Activated T-cell treated with anti-CD3 and anti-CD28 coated beads, Interleukin-2, amount 50 U/mL, for 72 hours (primary cell): ENCODE measurements at regions not wholly inside any gene's neighbourhood (a gene's known extent, or its start where the extent isn't known, plus 50 kb on each side); places are given as distances from the start of the nearest gene placed in this dataset.
"Not testable (repeated sequence)": the region's sequence is repeated elsewhere in the genome, so short reads cannot be mapped to it uniquely, and the experiment has no call there.

Experiments
- ATAC-seq, 2 donors: fragments of 150-1000 bp; cut with Tn5 transposase; replicated peaks in 1 of 2; 2 replicates each; pipeline ENCODE4 v1.10.0; 2021; ENCODE audit warnings: moderate library complexity in 2 of 2, mild to moderate bottlenecking in 1 of 2
- DNase-seq, 2 donors: peaks; one replicate each; pipeline ENCODE4 v3.0.0; 2021 to 2022; ENCODE audit warnings: mixed read lengths in 1 of 2
- H3K27ac Mint-ChIP-seq: one replicate; pipeline ENCODE4 v1.8.0; 2022; ENCODE audit warnings: mild to moderate bottlenecking, moderate library complexity, mixed read lengths
- H3K27me3 Mint-ChIP-seq: one replicate; pipeline ENCODE4 v1.8.0; 2022; ENCODE audit warnings: low read depth, mixed read lengths
- H3K36me3 Mint-ChIP-seq, 2 donors: one replicate each; pipeline ENCODE4 v1.8.0; 2022; ENCODE audit warnings: mixed read lengths in 2 of 2, mild to moderate bottlenecking in 1 of 2; ENCODE audit not compliant: insufficient read depth in 2 of 2
- H3K4me1 Mint-ChIP-seq: one replicate; pipeline ENCODE4 v1.8.0; 2022; ENCODE audit warnings: low read depth, mixed read lengths
- H3K4me3 Mint-ChIP-seq, 2 donors: one replicate each; pipeline ENCODE4 v1.8.0; 2022; ENCODE audit warnings: mild to moderate bottlenecking in 2 of 2, mixed read lengths in 2 of 2, moderate library complexity in 2 of 2
- H3K9me3 Mint-ChIP-seq, 2 donors: one replicate each; pipeline ENCODE4 v1.8.0; 2022; ENCODE audit warnings: mixed read lengths in 2 of 2

DNA sequence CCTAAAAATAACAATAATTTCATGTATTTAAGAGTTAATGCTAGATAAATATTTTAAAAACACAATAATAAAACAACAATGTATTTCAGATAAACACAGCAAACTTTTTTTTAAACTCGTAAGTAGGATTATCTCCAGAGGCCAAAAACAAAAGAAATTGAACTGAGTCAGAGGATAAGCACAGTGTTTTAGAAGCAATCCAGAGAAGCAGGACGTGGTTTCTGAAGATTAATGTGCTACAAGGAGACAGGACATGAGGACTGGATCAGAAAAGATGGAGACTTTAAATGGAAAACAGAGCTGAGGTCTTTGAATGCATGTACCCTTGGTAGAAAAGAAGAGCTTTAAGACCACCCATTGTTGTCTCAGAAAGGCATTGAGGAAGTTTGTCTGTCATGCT lies 491.2 kb upstream of the TLE4 start:
- Mint-ChIP-seq H3K9me3 (peaks cover 2 to 7% of the 10 kb centered on the region in 2 donors), H3K4me1 (no peaks in the 10 kb centered on the region), H3K36me3 (no peaks in the 10 kb centered on the region), H3K27ac (no peak overlapping the region), H3K27me3 (no peaks in the 10 kb centered on the region), H3K4me3 (no peak overlapping the region)
- ATAC-seq: no peak
- no peak for DNase-seq

DNA sequence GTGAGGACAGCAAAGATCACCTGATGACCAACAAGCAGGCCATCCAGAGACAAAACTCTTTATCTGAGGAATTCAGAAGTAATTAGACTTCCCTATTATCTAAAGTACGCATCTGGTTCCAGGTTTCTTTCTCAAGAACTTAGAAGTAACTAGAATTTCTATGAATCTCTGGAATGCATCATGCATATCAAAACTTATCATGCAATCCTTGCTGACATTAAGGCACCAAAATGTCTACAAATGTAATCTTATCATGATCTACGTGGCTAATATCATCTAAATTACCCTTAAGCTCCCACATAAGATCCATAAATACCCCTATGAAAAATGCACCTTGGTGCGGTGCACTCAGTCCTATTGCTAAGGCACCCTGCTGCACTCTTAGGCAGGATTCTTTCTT lies 488.1 kb upstream of the TLE4 start:
- H3K4me3 Mint-ChIP-seq: no peak overlapping the region
- no peaks in the 10 kb centered on the region for H3K4me1 Mint-ChIP-seq
- DNase-seq: no peak
- no peak overlapping the region for H3K27ac Mint-ChIP-seq
- H3K27me3 Mint-ChIP-seq: no peaks in the 10 kb centered on the region
- ATAC-seq: no peak
- no peaks in the 10 kb centered on the region for H3K36me3 Mint-ChIP-seq
- H3K9me3 Mint-ChIP-seq: peaks cover 4 to 5% of the 10 kb centered on the region in 2 donors

DNA sequence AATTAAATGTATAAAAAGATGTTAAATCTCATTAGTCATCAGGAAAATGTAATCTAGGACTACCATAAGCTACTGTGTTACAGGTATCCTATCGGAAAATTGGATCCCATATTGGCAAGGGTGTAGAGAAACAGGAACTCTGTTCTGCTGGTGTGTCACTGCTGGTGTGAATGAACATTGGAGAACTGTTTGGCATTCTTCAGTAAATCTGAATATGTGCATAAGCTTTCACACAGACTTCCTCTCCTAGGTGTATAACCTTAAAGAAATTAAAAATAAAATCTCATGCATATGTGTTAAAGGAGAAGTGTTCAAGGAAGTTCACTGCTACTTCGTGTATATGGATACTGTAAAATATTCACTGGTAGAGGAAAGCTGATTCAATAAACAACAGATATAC lies 484.6 kb upstream of the TLE4 start:
- peaks cover 0 to 2% of the 10 kb centered on the region in 2 donors for H3K36me3 Mint-ChIP-seq
- ATAC-seq (no peak), DNase-seq (no peak)
- peaks cover 7 to 10% of the 10 kb centered on the region in 2 donors for H3K9me3 Mint-ChIP-seq
- no peak overlapping the region for H3K4me3 Mint-ChIP-seq
- H3K4me1 Mint-ChIP-seq: no peaks in the 10 kb centered on the region
- H3K27me3 Mint-ChIP-seq: no peaks in the 10 kb centered on the region
- H3K27ac Mint-ChIP-seq: no peak overlapping the region

DNA sequence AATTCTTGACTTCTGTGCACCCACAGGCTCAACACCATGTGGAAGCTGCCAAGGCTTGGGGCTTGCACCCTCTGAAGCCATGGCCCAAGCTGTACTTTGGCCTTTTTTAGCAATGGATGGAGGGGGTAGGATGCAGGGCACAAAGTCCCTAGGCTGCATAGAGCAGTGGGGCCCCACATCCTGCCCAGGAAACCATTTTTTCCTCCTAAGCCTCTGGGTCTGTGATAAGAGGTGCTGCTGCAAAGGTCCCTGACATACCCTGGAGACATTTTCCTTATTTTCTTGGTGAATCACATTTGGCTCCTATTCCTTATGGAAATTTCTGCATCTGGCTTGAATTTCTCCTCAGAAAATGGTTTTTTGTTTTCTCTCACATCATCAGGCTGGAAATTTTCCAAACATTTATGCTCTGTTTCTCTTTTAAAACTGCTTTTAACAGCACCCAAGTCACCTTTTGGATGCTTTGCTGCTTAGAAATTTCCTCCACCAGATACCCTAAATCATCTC lies 482.7 kb upstream of the TLE4 start:
- H3K9me3 Mint-ChIP-seq: peaks cover 8 to 10% of the 10 kb centered on the region in 2 donors
- no peak overlapping the region for H3K27ac Mint-ChIP-seq
- DNase-seq (no peak), ATAC-seq (no peak)
- H3K36me3 Mint-ChIP-seq: peaks cover 0 to 2% of the 10 kb centered on the region in 2 donors
- H3K27me3 Mint-ChIP-seq: no peaks in the 10 kb centered on the region
- H3K4me1 Mint-ChIP-seq: no peaks in the 10 kb centered on the region
- no peak overlapping the region for H3K4me3 Mint-ChIP-seq

DNA sequence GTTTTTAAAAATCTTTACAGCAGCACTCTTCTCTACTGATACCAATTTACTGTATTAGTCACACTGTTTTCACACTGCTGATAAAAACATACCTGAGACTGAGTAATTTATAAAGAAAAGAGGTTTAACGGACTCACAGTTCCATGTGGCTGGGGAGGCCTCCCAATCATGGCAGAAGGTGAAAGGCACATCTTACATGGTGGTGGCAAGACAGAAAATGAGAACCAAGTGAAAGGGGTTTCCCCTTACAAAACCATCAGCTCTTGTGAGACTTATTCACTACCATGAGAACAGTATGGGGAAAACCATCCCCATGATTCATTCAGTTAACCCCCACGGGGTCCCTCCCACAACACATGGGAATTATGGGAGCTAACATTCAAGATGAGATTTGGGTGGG lies 481.9 kb upstream of the TLE4 start:
- ATAC-seq: not testable (repeated sequence)

DNA sequence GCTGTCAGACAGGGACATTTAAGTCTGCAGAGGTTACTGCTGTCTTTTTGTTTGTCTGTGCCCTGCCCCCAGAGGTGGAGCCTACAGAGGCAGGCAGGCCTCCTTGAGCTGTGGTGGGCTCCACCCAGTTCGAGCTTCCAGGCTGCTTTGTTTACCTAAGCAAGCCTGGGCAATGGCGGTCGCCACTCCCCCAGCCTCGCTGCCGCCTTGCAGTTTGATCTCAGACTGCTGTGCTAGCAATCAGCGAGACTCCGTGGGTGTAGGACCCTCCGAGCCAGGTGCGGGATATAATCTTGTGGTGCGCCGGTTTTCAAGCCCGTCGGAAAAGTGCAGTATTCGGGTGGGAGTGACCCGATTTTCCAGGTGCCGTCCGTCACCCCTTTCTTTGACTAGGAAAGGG lies 468.5 kb upstream of the TLE4 start:
- not testable (repeated sequence) for H3K4me1 Mint-ChIP-seq, DNase-seq

More for the DNA sequence above, 481.9 kb upstream of the TLE4 start:
- H3K4me3 Mint-ChIP-seq, H3K4me1 Mint-ChIP-seq, H3K27ac Mint-ChIP-seq, H3K9me3 Mint-ChIP-seq, H3K27me3 Mint-ChIP-seq, DNase-seq, H3K36me3 Mint-ChIP-seq: not testable (repeated sequence)

DNA sequence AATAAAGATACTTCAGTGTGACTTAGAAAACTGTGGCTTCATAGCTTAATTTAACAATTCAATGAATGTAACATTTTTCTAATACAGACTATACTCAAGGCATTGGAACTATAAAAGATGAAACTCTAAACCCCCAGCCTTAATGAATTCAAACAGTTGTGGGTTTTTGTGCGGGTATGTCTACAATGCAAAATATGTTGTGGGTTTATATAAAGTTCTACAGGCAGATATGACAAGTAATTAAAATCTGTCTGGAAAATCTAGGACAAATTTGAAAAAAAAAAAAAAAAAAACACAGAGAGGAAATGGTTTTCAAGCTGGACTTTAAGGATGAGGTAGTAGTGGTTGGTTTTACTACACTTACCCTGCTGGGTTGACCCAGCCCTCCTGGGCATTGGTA lies 467.5 kb upstream of the TLE4 start:
- Mint-ChIP-seq H3K4me1 (no peaks in the 10 kb centered on the region), H3K36me3 (peaks cover 0 to 5% of the 10 kb centered on the region in 2 donors), H3K27ac (no peak overlapping the region), H3K27me3 (no peaks in the 10 kb centered on the region), H3K9me3 (peaks cover 4 to 5% of the 10 kb centered on the region in 2 donors), H3K4me3 (no peak overlapping the region)
- no peak for ATAC-seq
- no peak for DNase-seq

More for the DNA sequence above, 468.5 kb upstream of the TLE4 start:
- not testable (repeated sequence) for ATAC-seq, H3K36me3 Mint-ChIP-seq, H3K27me3 Mint-ChIP-seq, H3K4me3 Mint-ChIP-seq, H3K9me3 Mint-ChIP-seq, H3K27ac Mint-ChIP-seq

DNA sequence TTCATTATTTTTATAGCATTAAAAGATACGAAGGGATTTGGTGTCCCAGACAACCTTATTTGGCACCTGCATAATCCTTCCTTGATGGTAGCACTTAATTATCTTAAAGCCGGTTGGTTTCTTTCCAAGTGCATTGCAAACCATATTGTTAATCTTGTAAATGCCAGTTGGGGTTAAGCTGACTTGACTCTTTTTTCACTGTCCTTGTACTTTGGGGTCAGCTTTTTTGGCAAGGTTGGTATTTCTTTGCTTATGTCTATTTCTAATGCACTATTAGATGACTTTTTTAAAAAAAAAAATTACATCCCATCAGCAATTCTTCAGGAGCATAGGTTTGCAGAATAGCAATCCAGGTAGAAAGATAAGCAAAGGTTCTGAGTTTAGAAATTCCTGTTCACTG lies 466.8 kb upstream of the TLE4 start:
- no peak for ATAC-seq
- no peaks in the 10 kb centered on the region for H3K27me3 Mint-ChIP-seq
- H3K36me3 Mint-ChIP-seq: peaks cover 0 to 5% of the 10 kb centered on the region in 2 donors
- no peak overlapping the region for H3K4me3 Mint-ChIP-seq
- H3K4me1 Mint-ChIP-seq: no peaks in the 10 kb centered on the region
- H3K9me3 Mint-ChIP-seq: peaks cover 4 to 8% of the 10 kb centered on the region in 2 donors
- no peak for DNase-seq
- no peak overlapping the region for H3K27ac Mint-ChIP-seq

DNA sequence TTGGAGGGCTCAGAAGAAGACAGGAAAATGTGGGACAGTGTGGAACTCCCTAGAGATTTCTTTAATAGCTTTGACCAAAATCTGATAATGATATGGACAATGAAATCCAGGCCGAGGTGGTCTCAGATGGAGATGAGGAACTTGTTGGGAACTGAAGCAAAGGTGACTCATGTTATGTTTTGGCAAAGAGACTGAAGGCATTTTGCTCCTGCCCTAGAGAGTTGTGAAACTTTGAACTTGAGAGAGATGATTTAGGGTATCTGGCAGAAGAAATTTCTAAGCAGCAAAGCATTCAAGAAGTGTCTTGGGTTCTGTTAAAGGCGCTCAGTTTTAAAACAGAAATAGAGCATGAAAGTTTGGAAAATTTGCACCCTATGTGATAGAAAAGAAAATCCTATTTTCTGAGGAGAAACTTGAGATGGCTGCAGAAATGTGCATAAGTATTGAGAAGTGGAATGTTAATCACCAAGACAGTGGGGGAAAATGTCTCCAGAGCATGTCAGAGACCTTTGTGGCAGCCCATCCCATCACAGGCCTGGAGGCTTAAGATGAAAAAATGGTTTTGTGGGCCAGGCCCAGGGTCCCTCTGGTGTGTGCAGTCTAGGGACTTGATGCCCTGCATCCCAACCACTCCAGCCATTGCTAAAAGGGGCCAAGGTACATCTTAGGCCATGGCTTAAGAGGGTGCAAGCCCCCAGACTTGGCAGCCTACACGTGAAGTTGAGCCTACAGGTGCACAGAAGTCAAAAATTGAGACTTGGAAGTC lies 463.7 kb upstream of the TLE4 start:
- ATAC-seq: no peak

DNA sequence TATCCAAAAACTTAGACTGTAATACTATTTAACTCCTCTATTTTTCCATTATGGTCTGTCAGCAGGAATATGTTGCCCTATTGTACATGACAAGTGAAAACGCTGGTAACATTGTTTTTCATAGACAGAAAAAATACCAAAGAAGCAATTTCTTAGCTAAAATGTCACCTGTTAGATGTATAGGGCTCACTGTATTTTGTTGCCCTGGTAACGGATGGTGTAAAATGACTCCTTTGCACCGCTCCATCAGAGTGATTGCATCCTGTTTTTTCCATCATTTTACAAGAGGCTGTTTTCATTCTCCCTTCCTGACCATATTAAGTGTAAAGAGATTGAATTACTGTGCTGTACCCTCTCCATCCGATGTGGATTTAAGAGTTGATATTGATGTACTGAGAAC lies 460.1 kb upstream of the TLE4 start:
- ATAC-seq (no peak), DNase-seq (no peak)
- Mint-ChIP-seq H3K9me3 (peaks cover 4 to 9% of the 10 kb centered on the region in 2 donors), H3K27me3 (peaks cover 5% of the 10 kb centered on the region), H3K4me3 (no peak overlapping the region), H3K27ac (no peak overlapping the region), H3K36me3 (peaks cover 0 to 5% of the 10 kb centered on the region in 2 donors), H3K4me1 (no peaks in the 10 kb centered on the region)

More for the DNA sequence above, 463.7 kb upstream of the TLE4 start:
- no peak for DNase-seq
- no peak overlapping the region for H3K4me3 Mint-ChIP-seq
- H3K36me3 Mint-ChIP-seq: peaks cover 0 to 5% of the 10 kb centered on the region in 2 donors
- H3K27ac Mint-ChIP-seq: no peak overlapping the region
- no peaks in the 10 kb centered on the region for H3K4me1 Mint-ChIP-seq
- peaks cover 4 to 8% of the 10 kb centered on the region in 2 donors for H3K9me3 Mint-ChIP-seq
- H3K27me3 Mint-ChIP-seq: no peaks in the 10 kb centered on the region

DNA sequence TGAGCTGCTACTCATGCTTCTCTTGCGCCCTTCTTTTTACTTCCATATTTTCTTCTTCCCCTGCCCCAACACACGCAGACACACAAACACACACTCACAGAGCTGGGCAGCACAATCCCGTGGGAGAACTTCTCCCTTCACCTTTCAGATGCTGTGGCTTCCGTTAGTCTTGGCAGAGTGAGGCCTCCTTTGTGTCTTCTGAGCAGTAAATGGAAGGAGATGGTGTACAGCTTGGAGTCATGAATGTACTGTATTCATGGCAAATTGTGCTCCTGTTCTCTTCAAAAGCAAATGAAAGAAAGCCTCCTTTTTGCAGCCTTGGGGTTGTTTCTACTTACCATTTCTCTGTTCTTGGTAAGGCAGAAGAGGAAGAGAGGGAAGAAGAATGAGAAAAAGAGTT lies 456.6 kb upstream of the TLE4 start:
- H3K4me3 Mint-ChIP-seq: no peak overlapping the region
- H3K9me3 Mint-ChIP-seq: peaks cover 0 to 2% of the 10 kb centered on the region in 2 donors
- no peak overlapping the region for H3K27ac Mint-ChIP-seq
- H3K4me1 Mint-ChIP-seq: no peaks in the 10 kb centered on the region
- DNase-seq (no peak), ATAC-seq (no peak)
- no peaks in the 10 kb centered on the region for H3K36me3 Mint-ChIP-seq
- H3K27me3 Mint-ChIP-seq: peaks cover 5% of the 10 kb centered on the region

DNA sequence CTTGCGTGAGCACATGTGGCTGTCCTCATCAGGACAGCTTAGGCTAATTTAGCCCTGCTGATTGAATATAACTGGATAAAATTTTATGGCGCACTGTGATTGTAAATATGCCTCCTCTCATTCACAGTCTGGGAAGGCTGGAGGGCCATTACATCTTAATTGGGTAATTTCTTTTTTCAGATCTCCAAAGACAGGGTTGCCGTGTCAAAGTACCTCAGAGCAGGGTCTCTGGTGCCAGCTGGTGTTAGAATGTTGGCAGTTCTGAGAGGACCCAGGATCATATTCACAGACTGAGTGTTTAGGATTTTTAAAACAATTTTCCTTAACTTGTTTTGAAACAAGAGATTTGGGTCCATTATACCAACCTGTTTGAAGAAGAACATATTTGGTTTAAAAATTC lies 455.7 kb upstream of the TLE4 start:
- no peak for ATAC-seq
- H3K36me3 Mint-ChIP-seq: no peaks in the 10 kb centered on the region
- H3K27me3 Mint-ChIP-seq: peaks cover 5% of the 10 kb centered on the region
- no peak overlapping the region for H3K4me3 Mint-ChIP-seq
- peaks cover 0 to 2% of the 10 kb centered on the region in 2 donors for H3K9me3 Mint-ChIP-seq
- H3K27ac Mint-ChIP-seq: no peak overlapping the region
- no peaks in the 10 kb centered on the region for H3K4me1 Mint-ChIP-seq
- no peak for DNase-seq

DNA sequence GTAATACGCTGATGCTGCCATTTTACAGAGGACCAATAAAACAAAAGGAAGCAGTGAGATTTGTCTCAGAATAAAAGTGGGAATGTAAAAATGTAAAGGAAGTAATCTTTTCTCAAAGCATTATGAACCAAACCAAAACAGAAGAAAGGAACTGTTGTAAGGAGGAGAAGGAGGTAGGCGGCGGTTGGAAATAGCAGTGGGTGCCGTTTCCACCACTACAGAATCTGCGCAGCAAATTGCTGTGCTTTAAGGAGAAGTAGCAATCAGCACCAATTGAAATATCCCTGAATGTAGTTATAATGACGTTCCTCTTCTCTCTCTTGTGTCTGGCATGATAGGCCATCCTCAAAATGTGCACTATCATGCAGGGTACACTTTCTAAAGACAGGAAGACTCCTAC lies 455.1 kb upstream of the TLE4 start:
- DNase-seq: no peak
- Mint-ChIP-seq H3K9me3 (peaks cover 0 to 2% of the 10 kb centered on the region in 2 donors), H3K4me1 (no peaks in the 10 kb centered on the region), H3K4me3 (no peak overlapping the region), H3K36me3 (no peaks in the 10 kb centered on the region), H3K27ac (no peak overlapping the region), H3K27me3 (peaks cover 5% of the 10 kb centered on the region)
- no peak for ATAC-seq

DNA sequence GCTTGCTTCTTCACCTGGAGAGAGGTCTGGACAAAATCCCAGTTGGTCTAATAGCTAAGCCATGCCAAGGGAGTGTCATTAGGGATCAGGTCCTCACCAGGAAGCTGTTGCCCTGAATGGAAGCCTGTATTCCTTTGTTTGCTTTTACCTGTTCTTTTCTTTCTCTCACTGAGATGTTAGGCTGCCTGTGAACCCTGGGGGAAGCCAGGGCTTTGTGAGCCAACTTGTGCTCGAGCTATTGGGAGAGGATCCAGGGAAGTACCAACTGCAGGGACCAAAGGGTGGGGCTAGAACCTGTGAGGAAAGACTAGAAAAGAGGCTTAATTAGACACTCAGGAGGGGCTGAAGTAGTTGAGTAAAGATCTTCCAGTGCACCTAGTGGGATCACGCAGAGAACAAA lies 451.2 kb upstream of the TLE4 start:
- Mint-ChIP-seq H3K27ac (no peak overlapping the region), H3K27me3 (no peaks in the 10 kb centered on the region), H3K4me1 (no peaks in the 10 kb centered on the region), H3K4me3 (no peak overlapping the region), H3K36me3 (no peaks in the 10 kb centered on the region), H3K9me3 (peaks cover 0 to 2% of the 10 kb centered on the region in 2 donors)
- ATAC-seq: no peak
- DNase-seq: no peak
